GM12892 (cell line): ENCODE measurements at regions not wholly inside any gene's neighbourhood (a gene's known extent, or its start where the extent isn't known, plus 50 kb on each side); places are given as distances from the start of the nearest gene placed in this dataset.

ENCODE experiments used
- DNase-seq: peaks from one replicate; pipeline ENCODE4 v3.0.0; 2011; ENCODE audit not compliant: insufficient read length
- FAIRE-seq: peaks from 2 replicates; lab custom pipeline; 2011; peaks lifted over from hg19 to GRCh38; lab: Jason Lieb, UNC
- POLR2A ChIP-seq: IDR thresholded peaks from 2 replicates; pipeline ENCODE4 v1.6.1; 2011; ENCODE audit warnings: low read depth, low read length, control low read depth
- POLR2AphosphoS5 ChIP-seq: IDR thresholded peaks from 2 replicates; pipeline ENCODE4 v1.6.1; 2011; ENCODE audit warnings: low read depth, low read length, control low read depth
- TAF1 ChIP-seq: IDR thresholded peaks from 2 replicates; pipeline ENCODE4 v1.6.1; 2011; ENCODE audit warnings: low read depth, mild to moderate bottlenecking, control low read depth, low read length, borderline replicate concordance

DNA sequence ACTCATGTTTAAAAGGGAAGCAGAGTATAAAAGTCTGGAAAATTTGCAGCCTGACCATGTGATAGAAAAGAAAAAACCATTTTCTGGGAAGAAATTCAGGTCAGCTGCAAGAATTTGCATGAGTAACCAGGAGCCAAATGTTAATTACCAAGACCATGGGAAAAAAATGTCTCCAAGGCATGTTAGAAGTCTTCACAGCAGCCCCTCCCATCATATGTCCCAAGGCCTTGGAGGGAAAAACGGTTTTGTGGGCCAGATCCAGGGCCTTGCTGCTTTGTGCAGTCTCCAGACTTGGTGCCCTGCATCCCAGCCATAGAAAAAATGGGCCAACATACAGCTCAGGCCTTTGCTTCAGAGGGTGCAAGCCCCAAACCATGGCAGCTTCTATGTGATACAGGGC is 1019.6 kb upstream of the SORCS1 start:
- DNase-seq: no peak
- no peak for FAIRE-seq
- TF ChIP-seq POLR2A (no peak), POLR2AphosphoS5 (no peak), TAF1 (no peak)

DNA sequence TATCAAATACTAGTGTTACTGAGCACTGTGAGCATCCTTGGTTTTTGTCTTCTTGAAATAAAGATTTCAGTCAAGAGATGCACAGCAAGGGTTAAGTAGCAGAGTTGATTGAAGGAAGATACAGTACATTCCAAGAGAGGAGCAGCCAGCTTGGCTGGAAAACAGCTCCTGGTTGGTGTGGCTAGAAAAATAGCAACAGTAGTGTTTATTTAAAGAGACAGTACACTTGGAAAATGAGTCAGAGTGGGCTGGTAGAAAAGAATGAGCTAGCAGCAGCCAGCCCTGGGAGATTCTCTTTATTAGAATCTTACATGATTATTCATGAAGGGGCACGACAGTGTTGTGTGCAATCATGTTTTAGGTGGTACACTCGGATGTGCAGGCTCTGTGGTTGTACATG is 1016.4 kb upstream of the SORCS1 start:
- TF ChIP-seq POLR2AphosphoS5: no peak
- no peak for TF ChIP-seq POLR2A
- no peak for TF ChIP-seq TAF1
- DNase-seq: no peak
- FAIRE-seq: no peak

DNA sequence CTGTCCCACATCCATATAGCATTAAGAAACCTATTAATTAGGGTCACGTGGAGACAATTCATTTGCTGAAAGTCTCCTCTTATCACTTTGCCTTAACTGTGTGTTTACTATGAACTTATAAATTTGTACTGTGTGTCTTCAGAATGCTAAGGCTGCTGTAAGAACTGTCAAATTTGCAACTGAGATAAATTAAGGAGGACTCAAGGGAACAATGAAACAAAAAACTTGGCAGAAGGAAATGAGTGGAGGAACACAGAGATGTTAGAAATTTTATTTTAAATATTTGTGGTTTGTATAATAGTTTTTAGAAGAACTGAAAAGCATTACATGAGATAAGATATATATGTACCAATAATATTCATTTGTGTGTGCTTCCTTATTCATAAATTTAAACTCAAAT is 1005.3 kb upstream of the SORCS1 start:
- TF ChIP-seq POLR2AphosphoS5 (no peak), TAF1 (no peak), POLR2A (no peak)
- FAIRE-seq: no peak

GRCh38 chr10:108167766-108168165 is 1003.3 kb upstream of the SORCS1 start:
- no peak for FAIRE-seq
- no peak for DNase-seq
- no peak for TF ChIP-seq TAF1
- TF ChIP-seq POLR2AphosphoS5: no peak

More for the DNA sequence above, 1005.3 kb upstream of the SORCS1 start:
- no peak for DNase-seq

GRCh38 chr10:108166401-108166800 is 1001.9 kb upstream of the SORCS1 start:
- FAIRE-seq: no peak
- TF ChIP-seq POLR2AphosphoS5 (no peak), POLR2A (no peak), TAF1 (no peak)
- DNase-seq: no peak

- DNase-seq: no peak
- TF ChIP-seq POLR2A (no peak), TAF1 (no peak), POLR2AphosphoS5 (no peak)
- FAIRE-seq: no peak
These were observed 982.8 kb upstream of the SORCS1 start for GRCh38 chr10:108147346-108147745.

GRCh38 chr10:108141064-108141463 is 976.6 kb upstream of the SORCS1 start:
- no peak for TF ChIP-seq TAF1
- no peak for TF ChIP-seq POLR2AphosphoS5
- no peak for TF ChIP-seq POLR2A
- FAIRE-seq: no peak

DNA sequence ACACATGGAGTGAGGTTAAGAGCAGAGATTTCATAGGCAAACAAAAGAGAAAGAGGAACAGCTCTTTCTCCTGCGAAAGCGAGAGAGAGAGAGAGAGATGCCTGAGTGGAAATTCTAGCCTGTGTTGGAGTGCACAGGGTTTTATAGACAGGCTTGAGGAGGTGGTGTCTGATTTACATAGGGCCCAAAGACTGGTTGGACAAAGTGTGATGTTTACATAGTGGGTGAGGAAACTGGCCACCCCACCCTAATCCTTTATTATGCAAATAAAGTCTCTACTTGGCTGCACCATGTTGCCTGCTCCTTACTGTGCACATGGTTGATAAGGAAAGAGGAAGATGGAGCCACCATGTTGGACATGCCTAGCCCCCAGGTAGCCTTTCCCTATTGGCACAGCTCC is 967.8 kb upstream of the SORCS1 start:
- TF ChIP-seq POLR2A: no peak
- TF ChIP-seq POLR2AphosphoS5: no peak
- TF ChIP-seq TAF1: no peak
- DNase-seq (no peak), FAIRE-seq (no peak)

More at GRCh38 chr10:108141064-108141463, 976.6 kb upstream of the SORCS1 start:
- DNase-seq: no peak

DNA sequence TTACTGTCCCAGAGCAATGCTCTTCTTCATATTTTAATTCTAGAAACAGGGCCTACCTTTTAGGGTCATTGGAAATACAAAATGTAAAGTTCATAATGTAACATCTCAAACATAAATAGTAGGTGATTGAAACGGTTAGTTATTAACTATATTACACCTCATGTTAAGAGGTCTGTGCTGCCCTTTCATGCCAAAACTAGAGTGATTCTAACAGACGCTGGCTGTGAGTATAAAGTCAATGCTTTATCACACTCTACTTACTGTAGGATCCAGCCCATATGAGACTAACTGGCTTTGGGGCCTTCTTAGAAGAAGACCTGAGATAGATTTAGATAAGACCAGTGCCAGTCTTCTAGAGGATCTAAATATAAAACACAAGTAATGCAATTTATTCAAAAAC is 966.1 kb upstream of the SORCS1 start:
- TF ChIP-seq POLR2AphosphoS5: no peak
- TF ChIP-seq TAF1: no peak
- TF ChIP-seq POLR2A: no peak
- DNase-seq (no peak), FAIRE-seq (no peak)

- DNase-seq (no peak), FAIRE-seq (no peak)
- TF ChIP-seq TAF1: no peak
- no peak for TF ChIP-seq POLR2AphosphoS5
- TF ChIP-seq POLR2A: no peak
These were observed 947.7 kb upstream of the SORCS1 start for GRCh38 chr10:108112218-108112617.

GRCh38 chr10:108104551-108105156 is 940.1 kb upstream of the SORCS1 start:
- FAIRE-seq: no peak
- no peak for DNase-seq
- TF ChIP-seq TAF1 (no peak), POLR2A (no peak), POLR2AphosphoS5 (no peak)

DNA sequence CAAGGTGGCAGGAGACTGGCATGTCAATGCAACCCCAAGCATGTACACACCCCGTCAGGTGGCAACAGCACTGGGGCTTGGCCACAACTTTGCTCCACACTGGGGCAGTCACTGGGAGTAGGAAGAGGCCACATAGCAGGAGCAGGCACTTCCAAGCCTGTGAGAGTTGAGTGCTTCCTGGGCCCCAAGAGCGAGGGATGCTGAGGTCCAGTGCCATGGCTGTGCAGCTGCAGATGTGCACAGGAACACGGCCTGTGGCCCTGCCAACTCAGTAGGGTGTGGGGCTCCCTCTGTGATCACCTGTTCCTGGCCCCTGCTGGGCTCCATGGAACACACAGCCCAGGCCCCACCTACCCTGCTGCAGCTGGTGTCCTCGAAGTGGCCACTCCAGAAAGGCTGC is 932.8 kb upstream of the SORCS1 start:
- TF ChIP-seq TAF1: no peak
- TF ChIP-seq POLR2A: no peak
- TF ChIP-seq POLR2AphosphoS5: no peak
- DNase-seq (no peak), FAIRE-seq (no peak)
